Adipocyte (in vitro differentiated cells): ENCODE measurements at regions not wholly inside any gene's neighbourhood (a gene's known extent, or its start where the extent isn't known, plus 50 kb on each side); places are given as distances from the start of the nearest gene placed in this dataset.
A peak's percentile ranks its signal among the peaks of the same experiment; 100 is the strongest.

Experiments
- DNase-seq: peaks from one replicate; pipeline ENCODE4 v3.0.0-alpha.2; 2015; ENCODE audit warnings: low read depth
- H3K27me3 ChIP-seq: replicated peaks from 2 replicates; pipeline ENCODE4 v1.7.0; 2013; ENCODE audit warnings: mild to moderate bottlenecking, low read length, moderate library complexity; ENCODE audit not compliant: control insufficient read depth, insufficient read depth
- H3K36me3 ChIP-seq: 2 replicates; pipeline ENCODE4 v1.7.0; 2013; ENCODE audit warnings: low read length, mild to moderate bottlenecking, moderate library complexity; ENCODE audit not compliant: control insufficient read depth, insufficient read depth, severe bottlenecking
- H3K4me1 ChIP-seq: 2 replicates; pipeline ENCODE4 v1.7.0; 2013; ENCODE audit warnings: mild to moderate bottlenecking, low read length, moderate library complexity; ENCODE audit not compliant: control insufficient read depth, insufficient read depth
- H3K4me3 ChIP-seq: 2 replicates; pipeline ENCODE4 v1.7.0; 2013; ENCODE audit warnings: mild to moderate bottlenecking, low read length, moderate library complexity
- H3K9ac ChIP-seq: 2 replicates; pipeline ENCODE4 v1.7.0; 2013; ENCODE audit warnings: mild to moderate bottlenecking, low read length, moderate library complexity
- H3K9me3 ChIP-seq: 2 replicates; pipeline ENCODE4 v1.7.0; 2013; ENCODE audit warnings: mild to moderate bottlenecking, low read length, moderate library complexity; ENCODE audit not compliant: control insufficient read depth

GRCh38 chr6:134502614-134503549 lies 185.0 kb upstream of the SGK1 start:
- no peak overlapping the region for H3K4me3 ChIP-seq
- no peaks in the 10 kb centered on the region for H3K9me3 ChIP-seq
- DNase-seq = no peak
- peaks cover 12% of the 10 kb centered on the region for H3K4me1 ChIP-seq
- H3K27me3 ChIP-seq = no peaks in the 10 kb centered on the region
- no peaks in the 10 kb centered on the region for H3K36me3 ChIP-seq
- no peak overlapping the region for H3K9ac ChIP-seq

- Histone ChIP-seq H3K27me3 (no peaks in the 10 kb centered on the region), H3K4me3 (no peak overlapping the region), H3K9me3 (no peaks in the 10 kb centered on the region), H3K4me1 (peaks cover 5% of the 10 kb centered on the region), H3K9ac (no peak overlapping the region), H3K36me3 (no peaks in the 10 kb centered on the region)
- DNase-seq = no peak
Measured at GRCh38 chr6:134495890-134496248, 178.0 kb upstream of the SGK1 start.

- Histone ChIP-seq H3K9ac (no peak overlapping the region), H3K36me3 (no peaks in the 10 kb centered on the region), H3K27me3 (no peaks in the 10 kb centered on the region), H3K4me3 (no peak overlapping the region), H3K9me3 (no peaks in the 10 kb centered on the region), H3K4me1 (peaks cover 5% of the 10 kb centered on the region)
- DNase-seq = no peak
Measured at GRCh38 chr6:134495203-134495889, 177.4 kb upstream of the SGK1 start.

- Histone ChIP-seq H3K9me3 (no peaks in the 10 kb centered on the region), H3K36me3 (no peaks in the 10 kb centered on the region), H3K27me3 (no peaks in the 10 kb centered on the region), H3K9ac (no peak overlapping the region), H3K4me3 (no peak overlapping the region), H3K4me1 (peaks cover 5% of the 10 kb centered on the region)
- no peak for DNase-seq
Measured at GRCh38 chr6:134493789-134494188, 175.9 kb upstream of the SGK1 start.

- no peak overlapping the region for H3K4me3 ChIP-seq
- no peak for DNase-seq
- H3K4me1 ChIP-seq = peaks cover 5% of the 10 kb centered on the region
- H3K9me3 ChIP-seq = no peaks in the 10 kb centered on the region
- no peaks in the 10 kb centered on the region for H3K27me3 ChIP-seq
- H3K36me3 ChIP-seq = no peaks in the 10 kb centered on the region
- H3K9ac ChIP-seq = no peak overlapping the region
Measured at GRCh38 chr6:134491477-134491876, 173.6 kb upstream of the SGK1 start.

GRCh38 chr6:134482593-134483270 lies 164.8 kb upstream of the SGK1 start:
- DNase-seq = no peak
- Histone ChIP-seq H3K27me3 (no peaks in the 10 kb centered on the region), H3K9ac (no peak overlapping the region)

GRCh38 chr6:134481966-134482365 lies 164.1 kb upstream of the SGK1 start:
- Histone ChIP-seq H3K36me3 (no peaks in the 10 kb centered on the region), H3K4me3 (no peak overlapping the region), H3K9ac (no peak overlapping the region), H3K27me3 (no peaks in the 10 kb centered on the region), H3K9me3 (no peaks in the 10 kb centered on the region), H3K4me1 (peaks cover 5% of the 10 kb centered on the region)
- no peak for DNase-seq

More at GRCh38 chr6:134482593-134483270, 164.8 kb upstream of the SGK1 start:
- no peaks in the 10 kb centered on the region for H3K36me3 ChIP-seq
- no peak overlapping the region for H3K4me3 ChIP-seq
- H3K4me1 ChIP-seq = peaks cover 5% of the 10 kb centered on the region
- no peaks in the 10 kb centered on the region for H3K9me3 ChIP-seq

GRCh38 chr6:134480593-134480992 lies 162.7 kb upstream of the SGK1 start:
- no peaks in the 10 kb centered on the region for H3K27me3 ChIP-seq
- H3K4me3 ChIP-seq = no peak overlapping the region
- no peak overlapping the region for H3K9ac ChIP-seq
- H3K9me3 ChIP-seq = no peaks in the 10 kb centered on the region
- H3K36me3 ChIP-seq = no peaks in the 10 kb centered on the region
- DNase-seq = peak; percentile 31
- peaks cover 5% of the 10 kb centered on the region for H3K4me1 ChIP-seq

- Histone ChIP-seq H3K4me3 (no peak overlapping the region), H3K27me3 (no peaks in the 10 kb centered on the region), H3K36me3 (no peaks in the 10 kb centered on the region), H3K9me3 (no peaks in the 10 kb centered on the region), H3K4me1 (peaks cover 5% of the 10 kb centered on the region), H3K9ac (no peak overlapping the region)
- no peak for DNase-seq
Measured at GRCh38 chr6:134478764-134479399, 161.0 kb upstream of the SGK1 start.

GRCh38 chr6:134477991-134478635 lies 160.2 kb upstream of the SGK1 start:
- Histone ChIP-seq H3K9ac (no peak overlapping the region), H3K4me3 (no peak overlapping the region), H3K9me3 (no peaks in the 10 kb centered on the region), H3K36me3 (no peaks in the 10 kb centered on the region), H3K4me1 (peaks cover 5% of the 10 kb centered on the region), H3K27me3 (no peaks in the 10 kb centered on the region)
- peak; percentile 48 for DNase-seq
